Ishikawa (cell line): ENCODE measurements at regions not wholly inside any gene's neighbourhood (a gene's known extent, or its start where the extent isn't known, plus 50 kb on each side); places are given as distances from the start of the nearest gene placed in this dataset.

Source experiments
- CEBPB ChIP-seq: IDR thresholded peaks from 2 replicates; pipeline ENCODE4 v1.6.1; 2012
- CREB1 ChIP-seq: IDR thresholded peaks from 2 replicates; pipeline ENCODE4 v1.6.1; 2012; ENCODE audit warnings: low read depth
- EGR1 ChIP-seq: IDR thresholded peaks from 2 replicates; pipeline ENCODE4 v1.6.1; 2012
- EP300 ChIP-seq: IDR thresholded peaks from 2 replicates; pipeline ENCODE4 v1.6.1; 2012; ENCODE audit warnings: borderline replicate concordance
- FOXM1 ChIP-seq: IDR thresholded peaks from 2 replicates; pipeline ENCODE4 v1.6.1; 2012; ENCODE audit warnings: low read depth, borderline replicate concordance
- NFIC ChIP-seq: IDR thresholded peaks from 2 replicates; pipeline ENCODE4 v1.6.1; 2012
- RAD21 ChIP-seq: IDR thresholded peaks from 2 replicates; pipeline ENCODE4 v1.6.1; 2012; ENCODE audit warnings: low read depth
- REST ChIP-seq: IDR thresholded peaks from 2 replicates; pipeline ENCODE4 v1.6.1; 2012; ENCODE audit warnings: low read depth, mild to moderate bottlenecking
- TAF1 ChIP-seq: IDR thresholded peaks from 2 replicates; pipeline ENCODE4 v1.6.1; 2012; ENCODE audit warnings: low read depth, mild to moderate bottlenecking
- TCF12 ChIP-seq: IDR thresholded peaks from 2 replicates; pipeline ENCODE4 v1.6.1; 2012; ENCODE audit warnings: low read depth
- TEAD4 ChIP-seq: IDR thresholded peaks from 2 replicates; pipeline ENCODE4 v1.6.1; 2012
- YY1 ChIP-seq: IDR thresholded peaks from 2 replicates; pipeline ENCODE4 v1.6.1; 2012; ENCODE audit warnings: low read depth
- ZBTB7A ChIP-seq: IDR thresholded peaks from 2 replicates; pipeline ENCODE4 v1.6.1; 2012; ENCODE audit warnings: low read depth
- TF ChIP-seq, protein P1 (sequence below): IDR thresholded peaks from 2 replicates; pipeline ENCODE4 v1.6.1; 2012
- TF ChIP-seq, protein P2 (sequence below): IDR thresholded peaks from 2 replicates; pipeline ENCODE4 v1.6.1; 2012

DNA sequence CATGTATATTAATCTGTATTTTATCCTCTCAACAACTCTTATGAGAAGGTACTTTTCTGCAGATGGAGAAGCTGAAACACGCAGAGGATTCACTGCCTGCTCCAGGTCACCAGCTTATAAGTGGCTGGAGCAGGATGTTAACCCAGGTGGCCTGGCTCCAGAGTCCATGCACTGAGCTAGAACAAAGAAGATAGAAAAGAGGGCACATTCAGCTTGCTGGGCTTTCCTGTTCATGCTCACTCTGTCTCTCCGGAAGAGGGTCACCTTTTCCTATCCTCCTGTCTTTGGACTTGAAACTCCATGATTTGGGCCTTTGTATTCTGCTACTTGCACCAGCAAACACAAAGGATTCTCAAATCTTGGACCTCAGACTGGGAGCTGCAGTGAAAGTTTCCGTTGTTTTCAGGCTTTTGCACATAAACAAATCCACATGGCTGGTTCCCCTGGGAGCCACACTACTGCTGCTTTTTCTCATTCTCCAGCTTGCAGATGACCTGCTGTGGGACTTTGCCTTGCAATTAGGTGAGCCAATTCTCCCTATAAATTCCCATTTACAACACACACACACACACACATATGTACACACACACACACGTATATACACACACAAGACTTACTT, 117.3 kb upstream of the GRK3 start:
- TF ChIP-seq REST (no peak), EGR1 (no peak), RAD21 (no peak), ZBTB7A (no peak), EP300 (no peak), NFIC (no peak), YY1 (no peak)
- TF ChIP-seq, protein P1, sequence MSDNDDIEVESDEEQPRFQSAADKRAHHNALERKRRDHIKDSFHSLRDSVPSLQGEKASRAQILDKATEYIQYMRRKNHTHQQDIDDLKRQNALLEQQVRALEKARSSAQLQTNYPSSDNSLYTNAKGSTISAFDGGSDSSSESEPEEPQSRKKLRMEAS = no peak
- TF ChIP-seq, protein P2, sequence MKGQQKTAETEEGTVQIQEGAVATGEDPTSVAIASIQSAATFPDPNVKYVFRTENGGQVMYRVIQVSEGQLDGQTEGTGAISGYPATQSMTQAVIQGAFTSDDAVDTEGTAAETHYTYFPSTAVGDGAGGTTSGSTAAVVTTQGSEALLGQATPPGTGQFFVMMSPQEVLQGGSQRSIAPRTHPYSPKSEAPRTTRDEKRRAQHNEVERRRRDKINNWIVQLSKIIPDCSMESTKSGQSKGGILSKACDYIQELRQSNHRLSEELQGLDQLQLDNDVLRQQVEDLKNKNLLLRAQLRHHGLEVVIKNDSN = no peak

- TF ChIP-seq, protein P1 = peak; percentile 95
- TF ChIP-seq CEBPB (no peak), REST (no peak), RAD21 (peak; percentile 67), FOXM1 (no peak), EGR1 (no peak), CREB1 (no peak), TCF12 (0 out of 2 replicates have a peak, but pooled peaks have one; percentile 44), TAF1 (peak; percentile 94), NFIC (no peak), TEAD4 (peak; percentile 41; the same call in 1 of the 2 replicates), YY1 (peak; percentile 60), ZBTB7A (no peak), EP300 (peak; percentile 30; the same call in 1 of the 2 replicates)
- TF ChIP-seq, protein P2 = peak; percentile 44; the same call in 1 of the 2 replicates
Observed at GRCh38 chr22:25447686-25448434, 116.6 kb upstream of the GRK3 start.

DNA sequence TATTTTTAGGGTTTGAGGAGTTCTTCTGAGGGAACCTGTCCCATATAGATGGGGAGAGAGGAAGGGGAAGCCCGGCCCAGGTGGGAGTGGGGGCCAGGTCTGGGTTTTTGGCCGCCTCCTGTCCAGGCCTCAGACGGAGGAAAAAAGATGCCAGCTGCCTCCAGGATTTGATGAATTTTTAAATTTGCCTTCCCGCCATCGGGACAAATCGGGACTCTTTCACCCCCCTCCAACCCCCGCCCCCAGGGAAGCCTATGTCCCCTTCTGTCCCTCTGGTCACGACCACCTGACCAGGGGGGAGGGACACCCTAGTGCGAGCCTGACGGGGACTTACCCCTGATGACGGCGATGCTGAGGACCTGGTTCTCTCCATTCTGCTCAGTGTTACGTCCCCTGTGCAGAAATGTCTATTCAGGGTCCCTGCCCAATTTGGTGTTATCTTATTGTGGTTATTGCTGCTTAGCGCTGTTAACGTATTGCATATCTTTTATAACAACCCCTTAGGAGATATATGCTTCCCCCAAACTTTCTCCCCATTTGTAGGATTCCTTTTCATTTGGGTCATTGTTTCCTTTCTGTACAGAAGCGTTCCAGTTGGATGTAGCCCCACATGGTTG, 115.9 kb upstream of the GRK3 start:
- TF ChIP-seq CEBPB (no peak), NFIC (no peak), RAD21 (no peak), EGR1 (no peak), CREB1 (no peak), FOXM1 (no peak), TEAD4 (no peak), REST (no peak)
- TF ChIP-seq, protein P2 = no peak
- TF ChIP-seq, protein P1 = no peak
